GM12878 (cell line): ENCODE measurements at regions not wholly inside any gene's neighbourhood (a gene's known extent, or its start where the extent isn't known, plus 50 kb on each side); places are given as distances from the start of the nearest gene placed in this dataset.

ENCODE experiments used
- ATAC-seq: fragments of 200-7000 bp; cut with Tn5 transposase; 3 replicates; pipeline ENCODE4 v1.9.1; 2020; ENCODE audit warnings: mild to moderate bottlenecking, moderate library complexity
- BruUV-seq: library from RNA; stranded (reverse); fragments of 400-500 nt; replicated peaks from 2 replicates; lab custom pipeline; 2021; lab: Mats Ljungman, UMichigan
- CTCF ChIA-PET: fragments of 300-600 bp; sonication (Branson Sonifier 250); formaldehyde crosslinking; extraction: SDS; loops from one replicate; lab custom pipeline; 2021; ENCODE audit warnings: inconsistent platforms; lab: Yijun Ruan, JAX
- POLR2A ChIA-PET: fragments of 350-600 bp; formaldehyde crosslinking; extraction: SDS; loops from one replicate; lab custom pipeline; 2021; ENCODE audit warnings: inconsistent platforms; lab: Charles Lee
- RAD21 ChIA-PET: fragments of 300-600 bp; sonication (Branson Sonifier 250); formaldehyde crosslinking; loops from one replicate; lab custom pipeline; 2023; ENCODE audit warnings: antibody characterized with exemption; ENCODE audit not compliant: unreplicated experiment; lab: Charles Lee
- SMC1A ChIA-PET: fragments of 300-600 bp; sonication (Branson Sonifier 250); formaldehyde crosslinking; loops from one replicate; lab custom pipeline; 2023; ENCODE audit not compliant: unreplicated experiment, uncharacterized antibody; lab: Charles Lee
- DNase-seq: peaks from one replicate; pipeline ENCODE4 v3.0.0-alpha.2; 2011; ENCODE audit warnings: low read depth, low spot score
- FAIRE-seq: peaks from 3 replicates; lab custom pipeline; 2011; peaks lifted over from hg19 to GRCh38; lab: Jason Lieb, UNC
- H2AFZ ChIP-seq: 2 replicates; pipeline ENCODE4 v1.6.0; 2011; ENCODE audit warnings: low read depth, low read length, control low read depth; ENCODE audit not compliant: control insufficient read depth
- H3K27ac ChIP-seq: 2 replicates; pipeline ENCODE4 v1.5.1; 2011; ENCODE audit warnings: control low read depth; ENCODE audit not compliant: control insufficient read depth, insufficient read depth
- H3K27me3 ChIP-seq, 2 experiments: replicated peaks in 1 of 2; 2 replicates each; pipeline versions ENCODE4 v1.6.0 to v1.6.1; 2011; ENCODE audit warnings: low read length in 1 of 2; ENCODE audit not compliant: control insufficient read depth in 2 of 2, insufficient read depth in 2 of 2
- H3K36me3 ChIP-seq, 2 experiments: 2 replicates each; pipeline ENCODE4 v1.5.1; 2011; ENCODE audit warnings: low read length in 1 of 2; ENCODE audit not compliant: control insufficient read depth in 2 of 2, insufficient read depth in 2 of 2
- H3K4me1 ChIP-seq: 2 replicates; pipeline ENCODE4 v1.6.1; 2011; ENCODE audit warnings: mild to moderate bottlenecking, low read length, moderate library complexity, mixed read lengths; ENCODE audit not compliant: control insufficient read depth, insufficient read depth
- H3K4me2 ChIP-seq: 2 replicates; pipeline ENCODE4 v1.6.0; 2011; ENCODE audit warnings: control low read depth; ENCODE audit not compliant: control insufficient read depth, insufficient read depth
- H3K4me3 ChIP-seq: fragments of 200-600 bp; sonication (generic); 2 replicates; pipeline ENCODE4 v1.5.1; 2016
- H3K79me2 ChIP-seq: 2 replicates; pipeline ENCODE4 v1.6.0; 2011; ENCODE audit warnings: low read length; ENCODE audit not compliant: control insufficient read depth, insufficient read depth
- H3K9ac ChIP-seq: 2 replicates; pipeline ENCODE4 v1.8.0; 2011; ENCODE audit warnings: low read length, control low read depth, mixed read lengths; ENCODE audit not compliant: control insufficient read depth, insufficient read depth
- H3K9me3 ChIP-seq: replicated peaks from 3 replicates; pipeline ENCODE4 v1.5.1; 2011; ENCODE audit warnings: mild to moderate bottlenecking, low read length; ENCODE audit not compliant: control insufficient read depth, insufficient read depth
- H4K20me1 ChIP-seq: 2 replicates; pipeline ENCODE4 v1.6.0; 2011; ENCODE audit not compliant: control insufficient read depth, insufficient read depth
- ATF7 ChIP-seq: fragments of 450-650 bp; IDR thresholded peaks from 2 replicates; pipeline ENCODE4 v1.6.1; 2016; ENCODE audit warnings: low read depth, mild to moderate bottlenecking
- EP300 ChIP-seq, 2 experiments: fragments of 150-350 bp in 1 of 2; IDR thresholded peaks; 2 replicates each; pipeline ENCODE4 v1.6.1; 2011 to 2012; ENCODE audit warnings: low read depth in 2 of 2, low read length in 2 of 2, borderline replicate concordance in 1 of 2, improper control_type of control experiment in 1 of 2, inconsistent platforms in 1 of 2; ENCODE audit not compliant: control insufficient read depth in 1 of 2
- KAT2A ChIP-seq: conservative IDR thresholded peaks from 2 replicates; pipeline ENCODE4 v1.6.1; 2011; ENCODE audit warnings: low read depth, low read length; ENCODE audit not compliant: control insufficient read depth
- MEF2A ChIP-seq: IDR thresholded peaks from 2 replicates; pipeline ENCODE4 v1.6.1; 2011; ENCODE audit warnings: low read depth, mild to moderate bottlenecking, low read length, moderate library complexity; ENCODE audit not compliant: insufficient read depth
- MYC ChIP-seq: IDR thresholded peaks from 2 replicates; pipeline ENCODE4 v1.6.1; 2011; ENCODE audit warnings: mild to moderate bottlenecking, low read length, moderate library complexity, inconsistent platforms; ENCODE audit not compliant: insufficient read depth, insufficient replicate concordance, insufficient read length, severe bottlenecking
- NBN ChIP-seq: fragments of 450-650 bp; IDR thresholded peaks from 2 replicates; pipeline ENCODE4 v1.6.1; 2016
- NFYB ChIP-seq: IDR thresholded peaks from 2 replicates; pipeline ENCODE4 v1.6.1; 2011; ENCODE audit warnings: low read depth, mild to moderate bottlenecking, low read length, improper control_type of control experiment, moderate library complexity; ENCODE audit not compliant: insufficient read depth
- NR2F1 ChIP-seq: fragments of 450-650 bp; conservative IDR thresholded peaks from 2 replicates; pipeline ENCODE4 v1.6.1; 2017; ENCODE audit warnings: mild to moderate bottlenecking
- NRF1 ChIP-seq: conservative IDR thresholded peaks from 2 replicates; pipeline ENCODE4 v1.6.1; 2011; ENCODE audit warnings: mild to moderate bottlenecking, low read depth, low read length, improper control_type of control experiment
- PML ChIP-seq: IDR thresholded peaks from 2 replicates; pipeline ENCODE4 v1.6.1; 2012; ENCODE audit warnings: low read length, inconsistent platforms
- RUNX3 ChIP-seq: IDR thresholded peaks from 2 replicates; pipeline ENCODE4 v1.6.1; 2012; ENCODE audit warnings: low read length, inconsistent platforms
- SMARCA5 ChIP-seq: fragments of 450-650 bp; IDR thresholded peaks from 2 replicates; pipeline ENCODE4 v1.6.1; 2017; ENCODE audit warnings: mild to moderate bottlenecking
- SREBF2 ChIP-seq: IDR thresholded peaks from 2 replicates; pipeline ENCODE4 v1.6.1; 2012; ENCODE audit warnings: mild to moderate bottlenecking, low read length
- TBL1XR1 ChIP-seq: IDR thresholded peaks from 2 replicates; pipeline ENCODE4 v1.6.1; 2012; ENCODE audit warnings: low read depth, low read length, improper control_type of control experiment
- WGBS: methylation state at CpG from one replicate; pipeline ENCODE4 v1.1.6; 2016; ENCODE audit warnings: low lambda C conversion rate; ENCODE audit not compliant: insufficient replicate concordance, insufficient coverage; ENCODE audit errors: missing lambda C conversion rate; 5-methylcytosine and 5-hydroxymethylcytosine counted together
- in situ Hi-C: fragments of 300-500 bp; cut with MboI; formaldehyde crosslinking; loops from 9 replicates; pipeline ENCODE4 v1.14.3; 2018; ENCODE audit warnings: mixed read lengths
- intact Hi-C: fragments of 100-400 bp; cut with micrococcal nuclease; formaldehyde crosslinking; loops from one replicate; pipeline ENCODE4 v1.14.2; 2022; ENCODE audit not compliant: unreplicated experiment
- TF ChIP-seq, protein P1 (sequence below): fragments of 450-650 bp; formaldehyde crosslinking; IDR thresholded peaks from 2 replicates; pipeline ENCODE4 v1.5.0; 2022; ENCODE audit warnings: mild to moderate bottlenecking, missing genetic modification characterization
- TF ChIP-seq, protein P2 (sequence below): fragments of 450-650 bp; IDR thresholded peaks from 2 replicates; pipeline ENCODE4 v1.6.1; 2017; ENCODE audit warnings: antibody characterized with exemption, mild to moderate bottlenecking, moderate library complexity
- TF ChIP-seq, protein P3 (sequence below): fragments of 450-650 bp; IDR thresholded peaks from 2 replicates; pipeline ENCODE4 v1.6.1; 2014; ENCODE audit warnings: mild to moderate bottlenecking

DNA sequence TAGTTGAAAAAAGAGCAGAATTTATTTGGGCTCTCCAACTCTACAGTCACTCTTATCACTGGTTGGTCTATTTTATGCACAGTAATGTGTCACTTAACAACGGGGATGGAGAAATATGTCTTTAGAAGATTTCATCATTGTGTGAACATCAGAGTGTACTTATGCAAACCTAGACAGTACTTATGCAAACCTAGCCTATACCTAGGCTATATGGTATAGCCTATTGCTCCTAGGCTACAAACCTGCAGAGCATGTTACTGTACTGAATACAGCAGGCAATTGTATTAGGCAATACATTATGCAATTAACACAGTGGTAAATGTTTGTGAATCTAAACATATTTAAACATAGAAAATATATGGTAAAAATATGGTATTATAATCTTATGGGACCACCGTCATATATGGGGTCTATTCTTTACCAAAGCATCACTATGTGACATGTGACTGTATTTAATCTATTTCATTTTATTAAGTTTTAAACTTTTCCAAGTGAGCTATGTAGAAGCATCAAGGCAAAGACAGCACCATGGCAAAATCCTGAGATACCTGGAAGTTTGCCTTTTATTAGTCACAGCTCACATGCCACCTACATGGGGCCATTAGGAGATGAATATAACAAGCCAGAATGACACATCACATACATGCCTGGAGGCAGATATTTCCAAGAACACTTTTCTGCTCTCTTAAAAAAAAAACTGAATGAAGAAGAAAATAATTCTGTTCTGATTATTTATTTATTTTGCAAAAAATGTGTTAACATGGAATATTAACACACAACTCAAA, 537.4 kb downstream of the TUSC7 start:
- Histone ChIP-seq H3K9ac (no peak overlapping the region), H4K20me1 (no peaks in the 10 kb centered on the region), H3K79me2 (no peaks in the 10 kb centered on the region), H3K27me3 (no peaks in the 10 kb centered on the region; a peak in 1 of 4 replicates), H2AFZ (no peak overlapping the region), H3K4me1 (no peaks in the 10 kb centered on the region), H3K9me3 (no peaks in the 10 kb centered on the region), H3K36me3 (no peaks in the 10 kb centered on the region), H3K4me2 (no peak overlapping the region), H3K27ac (no peak overlapping the region), H3K4me3 (no peak overlapping the region)
- ATAC-seq (no peak), DNase-seq (no peak), FAIRE-seq (no peak)
- BruUV-seq = no TSS peak
- ChIA-PET CTCF (interaction anchor here (0.8 to 0.9 kb wide), 2 partner anchors 9 to 53 kb away, joined by 3 read pairs; no protein-coding TSS in a partner anchor), SMC1A (interaction anchor here (1.7 kb wide), 1 partner anchor 10 kb away, joined by 8 read pairs; no protein-coding TSS in a partner anchor), POLR2A (no interaction called here), RAD21 (no interaction called here)
- WGBS = 24% methylated on average over 2 of the region's 2 CpGs
- in situ Hi-C loops = no loop called here
- intact Hi-C loops = no loop called here
- TF ChIP-seq, protein P1, sequence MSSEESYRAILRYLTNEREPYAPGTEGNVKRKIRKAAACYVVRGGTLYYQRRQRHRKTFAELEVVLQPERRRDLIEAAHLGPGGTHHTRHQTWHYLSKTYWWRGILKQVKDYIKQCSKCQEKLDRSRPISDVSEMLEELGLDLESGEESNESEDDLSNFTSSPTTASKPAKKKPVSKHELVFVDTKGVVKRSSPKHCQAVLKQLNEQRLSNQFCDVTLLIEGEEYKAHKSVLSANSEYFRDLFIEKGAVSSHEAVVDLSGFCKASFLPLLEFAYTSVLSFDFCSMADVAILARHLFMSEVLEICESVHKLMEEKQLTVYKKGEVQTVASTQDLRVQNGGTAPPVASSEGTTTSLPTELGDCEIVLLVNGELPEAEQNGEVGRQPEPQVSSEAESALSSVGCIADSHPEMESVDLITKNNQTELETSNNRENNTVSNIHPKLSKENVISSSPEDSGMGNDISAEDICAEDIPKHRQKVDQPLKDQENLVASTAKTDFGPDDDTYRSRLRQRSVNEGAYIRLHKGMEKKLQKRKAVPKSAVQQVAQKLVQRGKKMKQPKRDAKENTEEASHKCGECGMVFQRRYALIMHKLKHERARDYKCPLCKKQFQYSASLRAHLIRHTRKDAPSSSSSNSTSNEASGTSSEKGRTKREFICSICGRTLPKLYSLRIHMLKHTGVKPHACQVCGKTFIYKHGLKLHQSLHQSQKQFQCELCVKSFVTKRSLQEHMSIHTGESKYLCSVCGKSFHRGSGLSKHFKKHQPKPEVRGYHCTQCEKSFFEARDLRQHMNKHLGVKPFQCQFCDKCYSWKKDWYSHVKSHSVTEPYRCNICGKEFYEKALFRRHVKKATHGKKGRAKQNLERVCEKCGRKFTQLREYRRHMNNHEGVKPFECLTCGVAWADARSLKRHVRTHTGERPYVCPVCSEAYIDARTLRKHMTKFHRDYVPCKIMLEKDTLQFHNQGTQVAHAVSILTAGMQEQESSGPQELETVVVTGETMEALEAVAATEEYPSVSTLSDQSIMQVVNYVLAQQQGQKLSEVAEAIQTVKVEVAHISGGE (CRISPR knock-in tag) = no peak
- no peak for TF ChIP-seq SMARCA5
- TF ChIP-seq MEF2A = no peak
- no peak for TF ChIP-seq NBN
- TF ChIP-seq, protein P2, sequence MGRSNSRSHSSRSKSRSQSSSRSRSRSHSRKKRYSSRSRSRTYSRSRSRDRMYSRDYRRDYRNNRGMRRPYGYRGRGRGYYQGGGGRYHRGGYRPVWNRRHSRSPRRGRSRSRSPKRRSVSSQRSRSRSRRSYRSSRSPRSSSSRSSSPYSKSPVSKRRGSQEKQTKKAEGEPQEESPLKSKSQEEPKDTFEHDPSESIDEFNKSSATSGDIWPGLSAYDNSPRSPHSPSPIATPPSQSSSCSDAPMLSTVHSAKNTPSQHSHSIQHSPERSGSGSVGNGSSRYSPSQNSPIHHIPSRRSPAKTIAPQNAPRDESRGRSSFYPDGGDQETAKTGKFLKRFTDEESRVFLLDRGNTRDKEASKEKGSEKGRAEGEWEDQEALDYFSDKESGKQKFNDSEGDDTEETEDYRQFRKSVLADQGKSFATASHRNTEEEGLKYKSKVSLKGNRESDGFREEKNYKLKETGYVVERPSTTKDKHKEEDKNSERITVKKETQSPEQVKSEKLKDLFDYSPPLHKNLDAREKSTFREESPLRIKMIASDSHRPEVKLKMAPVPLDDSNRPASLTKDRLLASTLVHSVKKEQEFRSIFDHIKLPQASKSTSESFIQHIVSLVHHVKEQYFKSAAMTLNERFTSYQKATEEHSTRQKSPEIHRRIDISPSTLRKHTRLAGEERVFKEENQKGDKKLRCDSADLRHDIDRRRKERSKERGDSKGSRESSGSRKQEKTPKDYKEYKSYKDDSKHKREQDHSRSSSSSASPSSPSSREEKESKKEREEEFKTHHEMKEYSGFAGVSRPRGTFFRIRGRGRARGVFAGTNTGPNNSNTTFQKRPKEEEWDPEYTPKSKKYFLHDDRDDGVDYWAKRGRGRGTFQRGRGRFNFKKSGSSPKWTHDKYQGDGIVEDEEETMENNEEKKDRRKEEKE = no peak
- TF ChIP-seq MYC = no peak
- no peak for TF ChIP-seq RUNX3
- TF ChIP-seq EP300 (IDR thresholded peaks at IDR 0.05; ENCODE audit: borderline replicate concordance in 1 of 2, control insufficient read depth in 1 of 2, low read depth in 2 of 2, low read length in 2 of 2) = no peak
- TF ChIP-seq, protein P3, sequence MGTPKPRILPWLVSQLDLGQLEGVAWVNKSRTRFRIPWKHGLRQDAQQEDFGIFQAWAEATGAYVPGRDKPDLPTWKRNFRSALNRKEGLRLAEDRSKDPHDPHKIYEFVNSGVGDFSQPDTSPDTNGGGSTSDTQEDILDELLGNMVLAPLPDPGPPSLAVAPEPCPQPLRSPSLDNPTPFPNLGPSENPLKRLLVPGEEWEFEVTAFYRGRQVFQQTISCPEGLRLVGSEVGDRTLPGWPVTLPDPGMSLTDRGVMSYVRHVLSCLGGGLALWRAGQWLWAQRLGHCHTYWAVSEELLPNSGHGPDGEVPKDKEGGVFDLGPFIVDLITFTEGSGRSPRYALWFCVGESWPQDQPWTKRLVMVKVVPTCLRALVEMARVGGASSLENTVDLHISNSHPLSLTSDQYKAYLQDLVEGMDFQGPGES = no peak
- no peak for TF ChIP-seq KAT2A
- no peak for TF ChIP-seq PML
- TF ChIP-seq SREBF2 = no peak
- TF ChIP-seq NFYB = no peak
- TF ChIP-seq NRF1 = no peak
- no peak for TF ChIP-seq ATF7
- TF ChIP-seq NR2F1 = no peak
- no peak for TF ChIP-seq TBL1XR1
